MM.1S (cell line): ENCODE measurements at regions not wholly inside any gene's neighbourhood (a gene's known extent, or its start where the extent isn't known, plus 50 kb on each side); places are given as distances from the start of the nearest gene placed in this dataset.

Source experiments
- DNase-seq: peaks from one replicate; pipeline ENCODE4 v3.0.0-alpha.2; 2015
- H2AFZ ChIP-seq: fragments of 300-600 bp; sonication (generic); 2 replicates; pipeline ENCODE4 v1.6.0; 2016; ENCODE audit warnings: antibody characterized with exemption, low read length
- H3F3A ChIP-seq: fragments of 300-600 bp; sonication (generic); 2 replicates; pipeline ENCODE4 v1.6.1; 2016; ENCODE audit warnings: mild to moderate bottlenecking, antibody characterized with exemption, low read length, moderate library complexity, mixed read lengths; ENCODE audit not compliant: insufficient read depth
- H3K27ac ChIP-seq: fragments of 300-600 bp; sonication (generic); 2 replicates; pipeline ENCODE4 v1.5.1; 2016; ENCODE audit warnings: mild to moderate bottlenecking, low read length
- H3K27me3 ChIP-seq: fragments of 300-600 bp; sonication (generic); replicated peaks from 2 replicates; pipeline ENCODE4 v1.6.0; 2016; ENCODE audit warnings: low read length; ENCODE audit not compliant: insufficient read depth
- H3K36me3 ChIP-seq: fragments of 300-600 bp; sonication (generic); replicated peaks from 2 replicates; pipeline ENCODE4 v1.6.1; 2016; ENCODE audit warnings: mild to moderate bottlenecking, low read length, mixed read lengths; ENCODE audit not compliant: insufficient read depth
- H3K4me1 ChIP-seq: fragments of 300-600 bp; sonication (generic); 2 replicates; pipeline ENCODE4 v1.6.1; 2016; ENCODE audit warnings: low read length, mixed read lengths
- H3K4me2 ChIP-seq: fragments of 300-600 bp; sonication (generic); 2 replicates; pipeline ENCODE4 v1.6.0; 2016; ENCODE audit warnings: low read depth, low read length
- H3K4me3 ChIP-seq: fragments of 300-600 bp; sonication (generic); 2 replicates; pipeline ENCODE4 v1.5.1; 2016; ENCODE audit warnings: low read length, mixed read lengths
- H3K79me2 ChIP-seq: fragments of 300-600 bp; sonication (generic); 2 replicates; pipeline ENCODE4 v1.6.1; 2016; ENCODE audit warnings: mixed run types, low read length, mixed read lengths
- H3K9ac ChIP-seq: fragments of 300-600 bp; sonication (generic); 2 replicates; pipeline ENCODE4 v1.6.1; 2016; ENCODE audit warnings: low read length, mixed read lengths
- H3K9me2 ChIP-seq: fragments of 300-600 bp; sonication (generic); replicated peaks from 2 replicates; pipeline ENCODE4 v1.6.1; 2016; ENCODE audit warnings: mild to moderate bottlenecking, low read length, mixed read lengths; ENCODE audit not compliant: insufficient read depth
- H3K9me3 ChIP-seq: fragments of 300-600 bp; sonication (generic); replicated peaks from 2 replicates; pipeline ENCODE4 v1.6.1; 2016; ENCODE audit warnings: mild to moderate bottlenecking, low read length, mixed read lengths; ENCODE audit not compliant: insufficient read depth
- H4K20me1 ChIP-seq: fragments of 300-600 bp; sonication (generic); 2 replicates; pipeline ENCODE4 v1.6.1; 2016; ENCODE audit warnings: mild to moderate bottlenecking, low read length, moderate library complexity, mixed read lengths; ENCODE audit not compliant: insufficient read depth
- EZH2 ChIP-seq: fragments of 300-600 bp; sonication (generic); optimal IDR thresholded peaks from 2 replicates; pipeline ENCODE3; 2017; ENCODE audit warnings: low read depth, mild to moderate bottlenecking, antibody characterized with exemption, low read length, mixed read lengths
- EZH2phosphoT487 ChIP-seq: fragments of 300-600 bp; sonication (generic); IDR thresholded peaks from 2 replicates; pipeline ENCODE4 v1.6.1; 2018; ENCODE audit warnings: antibody characterized with exemption, low read length
- TF ChIP-seq, protein P1 (sequence below): fragments of 300-600 bp; sonication (generic); IDR thresholded peaks from 2 replicates; pipeline ENCODE4 v1.5.1; 2016; ENCODE audit warnings: antibody characterized with exemption, low read length, mixed read lengths

GRCh38 chr20:22307409-22307808, 277.0 kb downstream of the FOXA2 start:
- Histone ChIP-seq H3K36me3 (no peaks in the 10 kb centered on the region), H3K9me2 (no peaks in the 10 kb centered on the region), H3K4me2 (no peak overlapping the region), H2AFZ (no peak overlapping the region), H3K27me3 (no peaks in the 10 kb centered on the region), H3K9ac (no peak overlapping the region), H4K20me1 (no peaks in the 10 kb centered on the region), H3K9me3 (no peaks in the 10 kb centered on the region), H3K79me2 (no peaks in the 10 kb centered on the region), H3K4me3 (no peak overlapping the region), H3K4me1 (no peaks in the 10 kb centered on the region), H3F3A (no peaks in the 10 kb centered on the region), H3K27ac (no peak overlapping the region)
- TF ChIP-seq EZH2phosphoT487, result no peak
- TF ChIP-seq, protein P1, sequence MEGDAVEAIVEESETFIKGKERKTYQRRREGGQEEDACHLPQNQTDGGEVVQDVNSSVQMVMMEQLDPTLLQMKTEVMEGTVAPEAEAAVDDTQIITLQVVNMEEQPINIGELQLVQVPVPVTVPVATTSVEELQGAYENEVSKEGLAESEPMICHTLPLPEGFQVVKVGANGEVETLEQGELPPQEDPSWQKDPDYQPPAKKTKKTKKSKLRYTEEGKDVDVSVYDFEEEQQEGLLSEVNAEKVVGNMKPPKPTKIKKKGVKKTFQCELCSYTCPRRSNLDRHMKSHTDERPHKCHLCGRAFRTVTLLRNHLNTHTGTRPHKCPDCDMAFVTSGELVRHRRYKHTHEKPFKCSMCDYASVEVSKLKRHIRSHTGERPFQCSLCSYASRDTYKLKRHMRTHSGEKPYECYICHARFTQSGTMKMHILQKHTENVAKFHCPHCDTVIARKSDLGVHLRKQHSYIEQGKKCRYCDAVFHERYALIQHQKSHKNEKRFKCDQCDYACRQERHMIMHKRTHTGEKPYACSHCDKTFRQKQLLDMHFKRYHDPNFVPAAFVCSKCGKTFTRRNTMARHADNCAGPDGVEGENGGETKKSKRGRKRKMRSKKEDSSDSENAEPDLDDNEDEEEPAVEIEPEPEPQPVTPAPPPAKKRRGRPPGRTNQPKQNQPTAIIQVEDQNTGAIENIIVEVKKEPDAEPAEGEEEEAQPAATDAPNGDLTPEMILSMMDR, result no peak
- no peak for TF ChIP-seq EZH2
- no peak for DNase-seq

- no peak overlapping the region for H3K9ac ChIP-seq
- H3K4me2 ChIP-seq, result no peak overlapping the region
- H3K79me2 ChIP-seq, result no peaks in the 10 kb centered on the region
- no peaks in the 10 kb centered on the region for H3K9me3 ChIP-seq
- TF ChIP-seq EZH2phosphoT487 (no peak), EZH2 (no peak)
- TF ChIP-seq, protein P1, result no peak
- H3F3A ChIP-seq, result no peaks in the 10 kb centered on the region
- H3K4me3 ChIP-seq, result no peak overlapping the region
- H2AFZ ChIP-seq, result no peak overlapping the region
- H3K27ac ChIP-seq, result no peak overlapping the region
- no peaks in the 10 kb centered on the region for H3K27me3 ChIP-seq
- H4K20me1 ChIP-seq, result no peaks in the 10 kb centered on the region
- H3K4me1 ChIP-seq, result no peaks in the 10 kb centered on the region
- DNase-seq, result no peak
- no peaks in the 10 kb centered on the region for H3K9me2 ChIP-seq
- H3K36me3 ChIP-seq, result no peaks in the 10 kb centered on the region
Observed at GRCh38 chr20:22305381-22305780, 279.0 kb downstream of the FOXA2 start.

DNA sequence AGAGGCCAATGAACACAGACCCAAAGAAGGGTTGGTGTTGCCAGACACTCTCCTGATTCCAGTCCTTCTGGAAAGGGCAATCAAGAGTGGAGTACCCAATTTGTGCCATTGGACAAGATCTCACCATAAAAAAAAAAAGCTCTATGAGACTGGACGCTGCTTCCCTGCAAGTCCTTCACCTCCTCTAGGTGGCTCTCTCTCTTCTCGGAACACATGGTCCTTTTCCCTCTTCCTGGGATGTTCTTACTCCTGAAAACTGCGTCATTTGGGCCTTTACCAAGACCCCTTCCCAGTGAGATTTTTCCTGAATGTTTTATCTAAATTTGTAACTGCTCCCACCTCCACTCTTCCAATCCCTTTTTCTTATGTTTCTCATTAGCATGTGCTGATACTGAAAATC, 280.8 kb downstream of the FOXA2 start:
- Histone ChIP-seq H3K9ac (no peak overlapping the region), H3K27ac (no peak overlapping the region), H3K27me3 (no peaks in the 10 kb centered on the region), H3K79me2 (no peaks in the 10 kb centered on the region), H3F3A (no peaks in the 10 kb centered on the region), H3K9me2 (no peaks in the 10 kb centered on the region), H4K20me1 (no peaks in the 10 kb centered on the region), H2AFZ (no peak overlapping the region), H3K36me3 (no peaks in the 10 kb centered on the region), H3K9me3 (no peaks in the 10 kb centered on the region), H3K4me2 (no peak overlapping the region), H3K4me3 (no peak overlapping the region), H3K4me1 (no peaks in the 10 kb centered on the region)
- DNase-seq, result no peak
- TF ChIP-seq, protein P1, result no peak
- no peak for TF ChIP-seq EZH2
- TF ChIP-seq EZH2phosphoT487, result no peak

GRCh38 chr20:22302039-22302438, 282.3 kb downstream of the FOXA2 start:
- no peak overlapping the region for H3K4me2 ChIP-seq
- H3K9me2 ChIP-seq, result no peaks in the 10 kb centered on the region
- no peaks in the 10 kb centered on the region for H3F3A ChIP-seq

More at GRCh38 chr20:22302039-22302438, 282.3 kb downstream of the FOXA2 start:
- Histone ChIP-seq H3K9ac (no peak overlapping the region), H3K27ac (no peak overlapping the region), H3K36me3 (no peaks in the 10 kb centered on the region), H3K4me3 (no peak overlapping the region), H3K4me1 (no peaks in the 10 kb centered on the region), H2AFZ (no peak overlapping the region), H3K9me3 (no peaks in the 10 kb centered on the region), H3K79me2 (no peaks in the 10 kb centered on the region), H4K20me1 (no peaks in the 10 kb centered on the region), H3K27me3 (no peaks in the 10 kb centered on the region)
- no peak for DNase-seq
- no peak for TF ChIP-seq EZH2phosphoT487
- TF ChIP-seq EZH2, result no peak
- TF ChIP-seq, protein P1, result no peak
